ENCODE measurements at regions not wholly inside any gene's neighbourhood (a gene's known extent, or its start where the extent isn't known, plus 50 kb on each side); places are given as distances from the start of the nearest gene placed in this dataset.

DNA sequence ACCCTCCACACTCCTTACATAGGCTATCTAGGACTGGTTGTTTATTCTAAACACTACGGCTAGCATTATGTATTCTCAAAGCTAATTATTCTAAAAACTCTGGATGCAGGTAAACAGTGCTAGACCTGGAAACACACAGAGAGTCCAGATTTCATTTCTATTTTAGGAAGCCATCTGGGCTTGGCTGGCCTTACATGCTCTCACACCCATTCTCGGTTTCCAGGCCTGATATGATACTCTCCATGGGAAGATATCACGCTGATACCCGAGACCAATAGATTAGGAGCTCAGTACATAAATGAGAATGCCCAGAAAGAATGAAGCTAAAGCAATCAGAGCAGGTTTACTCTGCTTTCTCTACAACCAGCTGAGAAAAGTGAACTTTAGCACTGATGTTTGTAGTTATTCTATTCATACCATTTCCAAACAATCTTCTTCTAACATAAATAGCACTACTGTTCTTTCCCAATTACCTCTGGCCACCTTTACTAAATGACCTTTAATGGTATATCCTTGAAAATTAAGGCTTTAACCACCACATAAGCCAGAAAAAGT lies 973.3 kb downstream of the PCDH18 start:
- DNase-seq (ENCODE audit: low read depth), result no peak
- H3K4me3 ChIP-seq (ENCODE audit: control insufficient read depth, low read depth, low read length), result no peak overlapping the region
- TF ChIP-seq, protein P1, sequence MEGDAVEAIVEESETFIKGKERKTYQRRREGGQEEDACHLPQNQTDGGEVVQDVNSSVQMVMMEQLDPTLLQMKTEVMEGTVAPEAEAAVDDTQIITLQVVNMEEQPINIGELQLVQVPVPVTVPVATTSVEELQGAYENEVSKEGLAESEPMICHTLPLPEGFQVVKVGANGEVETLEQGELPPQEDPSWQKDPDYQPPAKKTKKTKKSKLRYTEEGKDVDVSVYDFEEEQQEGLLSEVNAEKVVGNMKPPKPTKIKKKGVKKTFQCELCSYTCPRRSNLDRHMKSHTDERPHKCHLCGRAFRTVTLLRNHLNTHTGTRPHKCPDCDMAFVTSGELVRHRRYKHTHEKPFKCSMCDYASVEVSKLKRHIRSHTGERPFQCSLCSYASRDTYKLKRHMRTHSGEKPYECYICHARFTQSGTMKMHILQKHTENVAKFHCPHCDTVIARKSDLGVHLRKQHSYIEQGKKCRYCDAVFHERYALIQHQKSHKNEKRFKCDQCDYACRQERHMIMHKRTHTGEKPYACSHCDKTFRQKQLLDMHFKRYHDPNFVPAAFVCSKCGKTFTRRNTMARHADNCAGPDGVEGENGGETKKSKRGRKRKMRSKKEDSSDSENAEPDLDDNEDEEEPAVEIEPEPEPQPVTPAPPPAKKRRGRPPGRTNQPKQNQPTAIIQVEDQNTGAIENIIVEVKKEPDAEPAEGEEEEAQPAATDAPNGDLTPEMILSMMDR (IDR thresholded peaks at IDR 0.05; ENCODE audit: control insufficient read depth, insufficient read depth, low read depth, low read length, missing control alignments), result no peak

DNA sequence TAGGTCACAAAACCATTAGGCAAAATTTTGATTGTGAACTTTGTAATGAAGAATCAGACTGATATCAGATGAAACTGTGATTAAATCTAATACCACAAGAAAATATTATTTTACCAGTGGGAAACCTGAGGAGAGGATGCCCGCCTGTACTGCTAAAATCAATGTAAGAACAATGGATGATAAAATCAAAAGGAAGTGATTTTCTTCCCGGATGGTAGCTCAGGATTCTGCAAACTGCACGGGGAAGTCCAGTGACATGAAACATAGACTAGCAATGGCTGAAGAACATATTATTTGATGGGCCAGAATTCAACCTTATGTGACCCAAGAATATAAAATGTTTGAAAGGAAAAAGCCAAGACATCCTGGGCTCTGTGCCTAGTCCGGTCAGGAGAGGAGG lies 974.9 kb downstream of the PCDH18 start:
- TF ChIP-seq, protein P1 (IDR thresholded peaks at IDR 0.05; ENCODE audit: control insufficient read depth, insufficient read depth, low read depth, low read length, missing control alignments), result no peak
- DNase-seq (ENCODE audit: low read depth), result no peak
- no peak overlapping the region for H3K4me3 ChIP-seq (ENCODE audit: control insufficient read depth, low read depth, low read length)

DNA sequence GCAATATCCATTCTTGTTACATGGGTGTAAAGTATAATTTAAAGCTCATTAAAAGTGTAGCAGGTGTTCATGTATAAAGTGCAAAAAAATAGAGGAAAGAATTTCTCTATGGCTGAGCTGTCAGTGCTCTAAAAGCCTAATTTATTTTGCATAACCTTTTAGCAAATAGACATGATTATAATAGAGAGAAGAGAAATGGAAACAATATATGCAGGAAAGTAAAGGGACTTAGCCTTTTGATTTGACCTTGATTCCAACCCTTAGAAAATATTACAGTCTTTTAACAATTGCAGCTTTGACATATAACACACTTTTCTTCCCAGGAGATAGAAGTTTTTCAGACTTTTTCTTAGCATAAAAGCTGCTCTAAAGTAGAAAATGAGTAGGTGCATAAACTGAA lies 978.3 kb downstream of the PCDH18 start:
- H3K4me3 ChIP-seq (ENCODE audit: control insufficient read depth, low read depth, low read length), result no peak overlapping the region
- TF ChIP-seq, protein P1 (IDR thresholded peaks at IDR 0.05; ENCODE audit: control insufficient read depth, insufficient read depth, low read depth, low read length, missing control alignments), result no peak
- DNase-seq (ENCODE audit: low read depth), result no peak

DNA sequence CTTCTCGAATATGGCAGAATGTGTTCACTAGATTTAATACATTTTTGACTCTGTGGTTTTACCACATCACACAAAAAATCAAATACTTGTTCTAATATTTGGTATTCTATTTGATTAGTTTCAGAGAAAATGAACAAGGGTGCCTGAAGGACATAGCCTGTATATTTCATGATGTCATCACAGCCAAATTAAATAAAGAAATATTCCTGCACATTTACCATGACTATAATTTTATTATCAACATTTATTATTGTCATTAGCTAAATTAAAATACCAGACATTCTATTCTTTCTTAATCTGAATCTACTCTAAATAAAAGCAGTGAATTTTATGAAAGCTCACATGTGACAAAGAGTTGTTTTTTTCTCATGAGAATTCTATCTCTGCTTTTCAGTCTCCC lies 980.5 kb downstream of the PCDH18 start:
- no peak overlapping the region for H3K4me3 ChIP-seq (ENCODE audit: control insufficient read depth, low read depth, low read length)
- no peak for DNase-seq (ENCODE audit: low read depth)

DNA sequence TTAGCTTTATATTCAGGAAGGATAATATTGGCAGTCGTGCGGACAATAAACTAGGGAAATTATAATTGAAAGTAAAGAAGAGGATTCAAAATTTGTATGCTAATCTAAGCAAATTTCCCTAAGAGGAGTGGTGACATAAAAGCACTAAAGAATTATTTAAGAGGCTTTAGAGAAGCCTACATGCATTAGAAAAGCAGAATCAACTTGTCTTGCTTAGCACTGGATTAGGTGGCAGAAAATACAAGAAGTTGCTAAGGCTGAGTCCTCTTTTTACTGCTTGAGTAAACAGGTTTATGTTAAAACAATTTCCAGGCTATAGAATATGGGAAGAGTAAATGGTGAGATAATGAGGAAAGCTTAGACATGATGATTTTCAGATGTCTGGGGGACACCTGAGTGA lies 991.5 kb downstream of the PCDH18 start:
- no peak overlapping the region for H3K4me3 ChIP-seq (ENCODE audit: control insufficient read depth, low read depth, low read length)
- TF ChIP-seq, protein P1 (IDR thresholded peaks at IDR 0.05; ENCODE audit: control insufficient read depth, insufficient read depth, low read depth, low read length, missing control alignments), result no peak
- DNase-seq (ENCODE audit: low read depth), result no peak

More for the DNA sequence above, 980.5 kb downstream of the PCDH18 start:
- TF ChIP-seq, protein P1 (IDR thresholded peaks at IDR 0.05; ENCODE audit: control insufficient read depth, insufficient read depth, low read depth, low read length, missing control alignments), result no peak

DNA sequence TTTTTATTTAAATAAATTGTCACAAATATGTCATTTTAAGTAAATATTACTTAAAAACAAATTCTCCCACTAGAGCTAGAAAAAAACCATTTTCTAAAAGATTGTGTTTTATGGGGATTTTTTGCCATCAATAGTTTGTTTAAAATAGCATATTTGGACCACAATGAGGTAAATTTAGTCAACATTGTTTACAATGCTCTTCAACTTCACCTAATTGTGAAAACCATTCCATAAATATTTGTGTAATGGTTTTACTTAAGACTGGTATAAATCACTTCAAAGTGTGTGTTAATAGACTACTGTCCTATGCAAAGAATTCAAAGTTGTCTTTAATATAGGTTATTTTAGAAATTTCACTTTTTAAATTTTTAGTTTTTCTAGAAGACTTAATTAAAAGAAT lies 1004.2 kb downstream of the PCDH18 start:
- TF ChIP-seq, protein P1 (IDR thresholded peaks at IDR 0.05; ENCODE audit: control insufficient read depth, insufficient read depth, low read depth, low read length, missing control alignments), result no peak
- no peak for DNase-seq (ENCODE audit: low read depth)
- H3K4me3 ChIP-seq (ENCODE audit: control insufficient read depth, low read depth, low read length), result no peak overlapping the region

DNA sequence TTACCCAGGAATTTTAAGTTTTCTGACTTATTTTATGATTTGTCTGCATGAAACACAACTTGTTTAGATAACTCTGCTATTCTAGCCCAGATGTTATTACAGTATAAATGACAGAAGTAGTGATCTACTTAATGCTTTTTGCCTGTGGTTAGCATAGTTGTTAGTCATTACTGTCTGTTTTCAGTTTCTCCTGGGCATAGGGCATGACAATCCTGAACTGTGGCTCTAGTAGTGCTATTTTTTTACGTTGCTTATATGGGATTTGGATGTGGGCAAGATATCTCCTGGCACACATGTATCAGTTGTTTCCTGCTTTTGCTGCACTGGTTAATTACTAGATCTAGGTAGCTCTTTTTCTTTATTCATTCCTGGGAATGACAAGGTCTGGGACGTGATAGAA lies 1005.8 kb downstream of the PCDH18 start:
- TF ChIP-seq, protein P1 (IDR thresholded peaks at IDR 0.05; ENCODE audit: control insufficient read depth, insufficient read depth, low read depth, low read length, missing control alignments), result no peak
- no peak overlapping the region for H3K4me3 ChIP-seq (ENCODE audit: control insufficient read depth, low read depth, low read length)
- no peak for DNase-seq (ENCODE audit: low read depth)
